Upper lobe of left lung (tissue), 4 donors: ENCODE measurements at regions not wholly inside any gene's neighbourhood (a gene's known extent, or its start where the extent isn't known, plus 50 kb on each side); places are given as distances from the start of the nearest gene placed in this dataset.
"Not testable (repeated sequence)": the region's sequence is repeated elsewhere in the genome, so short reads cannot be mapped to it uniquely, and the experiment has no call there.

Source experiments
- CTCF ChIP-seq, 6 experiments: fragments of 450-650 bp in 4 of 6; fragments of 200-600 bp in 2 of 6; sonication (generic) in 2 of 6; IDR thresholded peaks; one replicate each; pipeline ENCODE4 v1.5.1; 2016 to 2019; ENCODE audit warnings: antibody characterized with exemption in 6 of 6
- POLR2AphosphoS5 ChIP-seq, 2 donors: sonication (generic); formaldehyde crosslinking; IDR thresholded peaks; one replicate each; pipeline ENCODE4 v1.5.1; 2017; ENCODE audit warnings: antibody characterized with exemption in 2 of 2

GRCh38 chr12:25394775-25395174 lies 144.0 kb upstream of the KRAS start:
- TF ChIP-seq POLR2AphosphoS5, CTCF (IDR thresholded peaks at IDR 0.05): not testable (repeated sequence)
